ENCODE measurements at regions not wholly inside any gene's neighbourhood (a gene's known extent, or its start where the extent isn't known, plus 50 kb on each side); places are given as distances from the start of the nearest gene placed in this dataset.

- no peak for TF ChIP-seq CTCF (IDR thresholded peaks at IDR 0.05; ENCODE audit: poor library complexity)
- TF ChIP-seq EZH2 (IDR thresholded peaks at IDR 0.05; ENCODE audit: borderline replicate concordance), result no peak
Observed at GRCh38 chr1:185450060-185450788, 133.2 kb upstream of the IVNS1ABP start.

All from hepatocyte (in vitro differentiated cells).